HEK293T (cell line): ENCODE measurements at regions not wholly inside any gene's neighbourhood (a gene's known extent, or its start where the extent isn't known, plus 50 kb on each side); places are given as distances from the start of the nearest gene placed in this dataset.

ENCODE experiments used
- ARNT ChIP-seq: fragments of 450-650 bp; IDR thresholded peaks from 2 replicates; pipeline ENCODE4 v1.6.1; 2017; ENCODE audit warnings: mild to moderate bottlenecking
- FOXK2 ChIP-seq: fragments of 450-650 bp; IDR thresholded peaks from 2 replicates; pipeline ENCODE4 v1.6.1; 2016; ENCODE audit warnings: mild to moderate bottlenecking
- SP1 ChIP-seq: fragments of 450-650 bp; IDR thresholded peaks from 2 replicates; pipeline ENCODE4 v1.6.1; 2017
- TF ChIP-seq, protein P1 (sequence below): fragments of 450-650 bp; IDR thresholded peaks from 2 replicates; pipeline ENCODE4 v1.6.1; 2016

DNA sequence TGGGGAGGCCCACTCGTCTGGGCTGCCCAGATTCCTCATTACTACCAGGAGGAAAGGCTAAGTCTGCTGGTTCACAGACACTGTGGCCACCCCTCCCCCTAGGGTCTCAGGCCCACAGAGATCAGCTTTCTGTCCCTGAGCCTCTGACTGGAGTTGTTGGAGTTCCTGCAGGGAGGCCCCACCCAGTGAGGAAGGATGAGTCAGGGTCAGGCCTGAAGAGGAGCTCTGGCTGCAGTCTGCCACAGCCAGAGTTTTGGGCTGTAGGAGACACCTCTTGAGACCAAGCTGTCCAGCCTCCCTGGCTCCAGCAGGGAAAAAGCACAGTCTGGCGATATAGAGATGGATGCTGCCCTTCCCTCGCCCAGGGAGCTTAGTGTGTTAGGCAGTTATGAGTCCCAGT lies 720.9 kb upstream of the SEMA6D start:
- TF ChIP-seq SP1 (no peak), ARNT (no peak), FOXK2 (no peak)
- TF ChIP-seq, protein P1, sequence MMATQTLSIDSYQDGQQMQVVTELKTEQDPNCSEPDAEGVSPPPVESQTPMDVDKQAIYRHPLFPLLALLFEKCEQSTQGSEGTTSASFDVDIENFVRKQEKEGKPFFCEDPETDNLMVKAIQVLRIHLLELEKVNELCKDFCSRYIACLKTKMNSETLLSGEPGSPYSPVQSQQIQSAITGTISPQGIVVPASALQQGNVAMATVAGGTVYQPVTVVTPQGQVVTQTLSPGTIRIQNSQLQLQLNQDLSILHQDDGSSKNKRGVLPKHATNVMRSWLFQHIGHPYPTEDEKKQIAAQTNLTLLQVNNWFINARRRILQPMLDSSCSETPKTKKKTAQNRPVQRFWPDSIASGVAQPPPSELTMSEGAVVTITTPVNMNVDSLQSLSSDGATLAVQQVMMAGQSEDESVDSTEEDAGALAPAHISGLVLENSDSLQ: no peak
